HUDEP-2 (cell line): ENCODE measurements at regions not wholly inside any gene's neighbourhood (a gene's known extent, or its start where the extent isn't known, plus 50 kb on each side); places are given as distances from the start of the nearest gene placed in this dataset.

Experiments used
- DNase-seq, 76 experiments: peaks; one replicate each; lab custom pipeline; 2025; ENCODE audit not compliant: unreplicated experiment in 76 of 76; lab: John Stamatoyannopoulos, UW

DNA sequence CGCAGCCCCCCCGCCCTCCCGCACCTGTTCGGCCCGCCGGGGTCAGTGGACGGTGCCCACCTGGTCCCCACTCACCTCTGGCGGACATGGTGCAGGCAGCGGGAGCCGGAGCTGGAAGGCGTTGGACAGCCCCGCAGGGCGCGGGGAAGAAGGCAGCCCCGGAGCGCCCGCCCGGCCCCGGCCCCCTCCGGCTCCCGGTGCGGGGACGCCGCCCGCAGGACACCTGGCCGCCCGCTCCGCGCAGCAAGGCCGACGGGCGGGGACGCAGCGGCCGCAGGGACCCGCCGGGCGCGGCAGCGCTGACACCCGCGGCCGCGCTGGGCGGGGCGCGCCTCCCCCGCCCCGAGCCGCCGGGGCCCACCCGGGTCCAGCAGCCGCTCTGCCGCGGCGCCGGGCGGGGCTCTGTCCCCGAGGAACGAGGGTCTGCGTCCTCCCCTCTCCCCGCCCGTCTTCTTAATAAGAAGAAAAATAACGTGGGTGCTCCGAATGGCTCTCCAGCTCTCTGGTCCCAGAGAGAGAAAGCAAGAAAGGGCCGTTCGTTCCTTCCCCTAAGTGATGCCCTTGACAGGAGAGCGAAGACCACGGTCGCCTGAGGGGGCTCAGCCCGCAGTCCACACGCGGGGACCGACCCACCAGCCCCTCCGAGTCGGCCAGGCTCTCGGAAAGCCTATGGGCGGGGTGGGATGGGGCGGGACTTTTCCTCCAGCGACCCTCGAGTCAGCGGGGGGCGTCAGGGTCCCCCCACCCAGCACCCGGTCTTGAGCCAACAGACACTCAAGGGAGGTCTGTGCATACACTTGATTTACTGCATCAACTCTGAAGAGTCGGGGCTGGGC is 53.4 kb upstream of the FHIP2A start:
- DNase-seq, result no peak

DNA sequence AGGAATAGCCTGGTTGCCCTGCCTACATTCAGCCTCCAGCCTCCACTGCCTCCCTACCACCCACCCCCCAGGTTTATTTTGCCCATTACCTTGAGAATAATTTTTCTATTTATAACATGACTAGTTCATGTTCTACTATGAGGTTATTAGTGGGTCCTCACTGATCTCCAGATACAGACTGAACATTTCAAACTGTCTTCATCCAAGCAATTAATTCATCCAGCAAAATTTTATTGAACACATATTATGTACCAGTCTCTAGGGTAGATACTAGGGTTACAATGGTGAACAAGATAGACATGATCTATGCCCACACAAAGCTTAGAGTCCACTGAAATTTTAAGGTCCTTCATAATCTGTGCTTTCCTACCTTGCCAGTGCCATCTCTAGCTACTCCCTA is 51.6 kb upstream of the FHIP2A start:
- no peak for DNase-seq

DNA sequence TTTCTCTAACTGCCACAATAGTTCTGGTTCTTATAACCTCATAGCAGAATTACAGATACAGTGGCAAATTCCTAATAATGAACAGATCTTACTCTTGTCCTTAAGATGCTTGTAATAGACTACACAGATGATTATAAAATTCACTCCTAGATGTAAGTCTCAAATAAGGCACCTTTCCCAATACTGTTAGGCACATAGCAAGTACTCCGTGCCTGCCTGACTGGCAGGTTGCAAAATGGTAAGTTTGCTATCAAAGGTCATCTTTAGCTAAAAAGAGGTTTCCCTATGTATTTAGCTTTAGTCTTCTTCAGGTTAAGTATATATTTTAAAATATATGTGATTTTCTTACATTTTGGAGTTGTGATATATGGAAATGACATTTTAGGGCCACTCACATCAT is 50.4 kb upstream of the FHIP2A start:
- no peak for DNase-seq

DNA sequence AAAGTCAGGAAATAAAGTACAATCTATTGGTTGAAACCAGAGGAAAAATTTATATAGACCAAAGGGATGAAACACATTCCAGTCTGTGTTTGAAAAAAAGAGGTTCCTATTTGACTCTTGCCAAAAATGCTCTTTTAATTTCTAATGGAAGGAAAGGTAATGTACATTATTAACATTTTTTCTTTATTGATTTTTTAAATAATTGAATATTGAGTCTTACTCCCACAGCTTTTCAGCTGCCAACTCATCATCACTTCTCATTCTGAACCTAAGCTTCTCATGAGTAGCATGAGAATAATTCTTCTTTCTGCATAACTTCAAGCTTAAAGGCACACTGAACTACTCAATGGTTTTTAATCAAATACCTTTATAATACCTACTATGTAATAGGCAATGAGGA is 49.8 kb upstream of the FHIP2A start:
- DNase-seq, result no peak
